MM.1S (cell line): ENCODE measurements at regions not wholly inside any gene's neighbourhood (a gene's known extent, or its start where the extent isn't known, plus 50 kb on each side); places are given as distances from the start of the nearest gene placed in this dataset.
"Not testable (repeated sequence)": the region's sequence is repeated elsewhere in the genome, so short reads cannot be mapped to it uniquely, and the experiment has no call there.

Experiments
- DNase-seq: peaks from one replicate; pipeline ENCODE4 v3.0.0-alpha.2; 2015
- H2AFZ ChIP-seq: fragments of 300-600 bp; sonication (generic); 2 replicates; pipeline ENCODE4 v1.6.0; 2016; ENCODE audit warnings: antibody characterized with exemption, low read length
- H3F3A ChIP-seq: fragments of 300-600 bp; sonication (generic); 2 replicates; pipeline ENCODE4 v1.6.1; 2016; ENCODE audit warnings: mild to moderate bottlenecking, antibody characterized with exemption, low read length, moderate library complexity, mixed read lengths; ENCODE audit not compliant: insufficient read depth
- H3K27ac ChIP-seq: fragments of 300-600 bp; sonication (generic); 2 replicates; pipeline ENCODE4 v1.5.1; 2016; ENCODE audit warnings: mild to moderate bottlenecking, low read length
- H3K27me3 ChIP-seq: fragments of 300-600 bp; sonication (generic); replicated peaks from 2 replicates; pipeline ENCODE4 v1.6.0; 2016; ENCODE audit warnings: low read length; ENCODE audit not compliant: insufficient read depth
- H3K36me3 ChIP-seq: fragments of 300-600 bp; sonication (generic); replicated peaks from 2 replicates; pipeline ENCODE4 v1.6.1; 2016; ENCODE audit warnings: mild to moderate bottlenecking, low read length, mixed read lengths; ENCODE audit not compliant: insufficient read depth
- H3K4me1 ChIP-seq: fragments of 300-600 bp; sonication (generic); 2 replicates; pipeline ENCODE4 v1.6.1; 2016; ENCODE audit warnings: low read length, mixed read lengths
- H3K4me2 ChIP-seq: fragments of 300-600 bp; sonication (generic); 2 replicates; pipeline ENCODE4 v1.6.0; 2016; ENCODE audit warnings: low read depth, low read length
- H3K4me3 ChIP-seq: fragments of 300-600 bp; sonication (generic); 2 replicates; pipeline ENCODE4 v1.5.1; 2016; ENCODE audit warnings: low read length, mixed read lengths
- H3K79me2 ChIP-seq: fragments of 300-600 bp; sonication (generic); 2 replicates; pipeline ENCODE4 v1.6.1; 2016; ENCODE audit warnings: mixed run types, low read length, mixed read lengths
- H3K9ac ChIP-seq: fragments of 300-600 bp; sonication (generic); 2 replicates; pipeline ENCODE4 v1.6.1; 2016; ENCODE audit warnings: low read length, mixed read lengths
- H3K9me2 ChIP-seq: fragments of 300-600 bp; sonication (generic); replicated peaks from 2 replicates; pipeline ENCODE4 v1.6.1; 2016; ENCODE audit warnings: mild to moderate bottlenecking, low read length, mixed read lengths; ENCODE audit not compliant: insufficient read depth
- H3K9me3 ChIP-seq: fragments of 300-600 bp; sonication (generic); replicated peaks from 2 replicates; pipeline ENCODE4 v1.6.1; 2016; ENCODE audit warnings: mild to moderate bottlenecking, low read length, mixed read lengths; ENCODE audit not compliant: insufficient read depth
- H4K20me1 ChIP-seq: fragments of 300-600 bp; sonication (generic); 2 replicates; pipeline ENCODE4 v1.6.1; 2016; ENCODE audit warnings: mild to moderate bottlenecking, low read length, moderate library complexity, mixed read lengths; ENCODE audit not compliant: insufficient read depth
- CTCF ChIP-seq: fragments of 300-600 bp; sonication (generic); IDR thresholded peaks from 2 replicates; pipeline ENCODE4 v1.5.1; 2016; ENCODE audit warnings: antibody characterized with exemption, low read length, mixed read lengths
- EZH2 ChIP-seq: fragments of 300-600 bp; sonication (generic); optimal IDR thresholded peaks from 2 replicates; pipeline ENCODE3; 2017; ENCODE audit warnings: low read depth, mild to moderate bottlenecking, antibody characterized with exemption, low read length, mixed read lengths
- EZH2phosphoT487 ChIP-seq: fragments of 300-600 bp; sonication (generic); IDR thresholded peaks from 2 replicates; pipeline ENCODE4 v1.6.1; 2018; ENCODE audit warnings: antibody characterized with exemption, low read length

GRCh38 chr5:162931501-162931900, 505.9 kb upstream of the CCNG1 start:
- H3K4me2 ChIP-seq: no peak overlapping the region
- no peaks in the 10 kb centered on the region for H4K20me1 ChIP-seq
- no peaks in the 10 kb centered on the region for H3K79me2 ChIP-seq
- H3K4me3 ChIP-seq: no peak overlapping the region
- H3K36me3 ChIP-seq: no peaks in the 10 kb centered on the region
- H3K4me1 ChIP-seq: no peaks in the 10 kb centered on the region
- no peak for DNase-seq
- TF ChIP-seq CTCF (no peak), EZH2 (no peak), EZH2phosphoT487 (no peak)
- H3F3A ChIP-seq: no peaks in the 10 kb centered on the region
- H3K27ac ChIP-seq: no peak overlapping the region
- H2AFZ ChIP-seq: no peak overlapping the region
- no peaks in the 10 kb centered on the region for H3K9me3 ChIP-seq
- no peaks in the 10 kb centered on the region for H3K9me2 ChIP-seq
- no peak overlapping the region for H3K9ac ChIP-seq
- H3K27me3 ChIP-seq: no peaks in the 10 kb centered on the region

GRCh38 chr5:162939991-162940390, 497.4 kb upstream of the CCNG1 start:
- TF ChIP-seq EZH2 (no peak), CTCF (no peak), EZH2phosphoT487 (no peak)

GRCh38 chr5:162948677-162949076, 488.7 kb upstream of the CCNG1 start:
- Histone ChIP-seq H3K4me2 (no peak overlapping the region), H3K27me3 (no peaks in the 10 kb centered on the region), H3K27ac (no peak overlapping the region), H3K4me1 (no peaks in the 10 kb centered on the region), H3K9ac (no peak overlapping the region), H3F3A (no peaks in the 10 kb centered on the region), H3K36me3 (no peaks in the 10 kb centered on the region), H3K9me2 (no peaks in the 10 kb centered on the region), H3K9me3 (no peaks in the 10 kb centered on the region), H3K79me2 (no peaks in the 10 kb centered on the region), H4K20me1 (no peaks in the 10 kb centered on the region), H2AFZ (no peak overlapping the region), H3K4me3 (no peak overlapping the region)
- no peak for DNase-seq
- TF ChIP-seq EZH2: no peak
- no peak for TF ChIP-seq EZH2phosphoT487

More at GRCh38 chr5:162939991-162940390, 497.4 kb upstream of the CCNG1 start:
- no peak for DNase-seq
- no peaks in the 10 kb centered on the region for H3K4me1 ChIP-seq
- no peaks in the 10 kb centered on the region for H3K27me3 ChIP-seq
- H3K4me2 ChIP-seq: no peak overlapping the region
- H3K4me3 ChIP-seq: no peak overlapping the region
- H3K9ac ChIP-seq: no peak overlapping the region
- no peaks in the 10 kb centered on the region for H3K79me2 ChIP-seq
- H3K27ac ChIP-seq: no peak overlapping the region
- no peaks in the 10 kb centered on the region for H3K9me2 ChIP-seq
- no peaks in the 10 kb centered on the region for H4K20me1 ChIP-seq
- no peaks in the 10 kb centered on the region for H3K9me3 ChIP-seq
- no peaks in the 10 kb centered on the region for H3K36me3 ChIP-seq
- no peak overlapping the region for H2AFZ ChIP-seq
- H3F3A ChIP-seq: no peaks in the 10 kb centered on the region

- Histone ChIP-seq H3K9me3 (no peaks in the 10 kb centered on the region), H3K79me2 (no peaks in the 10 kb centered on the region), H3K27me3 (no peaks in the 10 kb centered on the region), H2AFZ (no peak overlapping the region), H3F3A (no peaks in the 10 kb centered on the region), H3K27ac (no peak overlapping the region), H3K36me3 (no peaks in the 10 kb centered on the region), H3K9me2 (no peaks in the 10 kb centered on the region), H4K20me1 (no peaks in the 10 kb centered on the region), H3K4me3 (no peak overlapping the region), H3K9ac (no peak overlapping the region), H3K4me2 (no peak overlapping the region), H3K4me1 (no peaks in the 10 kb centered on the region)
- no peak for DNase-seq
- TF ChIP-seq CTCF (peak; percentile 21), EZH2 (no peak), EZH2phosphoT487 (no peak)
Measured at GRCh38 chr5:162956570-162956969, 480.8 kb upstream of the CCNG1 start.

- H3K4me1 ChIP-seq, H3F3A ChIP-seq: not testable (repeated sequence)
Measured at GRCh38 chr5:162964144-162964543, 473.3 kb upstream of the CCNG1 start.

More at GRCh38 chr5:162964144-162964543, 473.3 kb upstream of the CCNG1 start:
- H3K9me3 ChIP-seq, H3K9ac ChIP-seq, H3K4me2 ChIP-seq, DNase-seq, H3K4me3 ChIP-seq, H4K20me1 ChIP-seq, H3K27me3 ChIP-seq, H3K9me2 ChIP-seq, H3K79me2 ChIP-seq, H3K27ac ChIP-seq, H2AFZ ChIP-seq, H3K36me3 ChIP-seq: not testable (repeated sequence)
